ENCODE measurements at regions not wholly inside any gene's neighbourhood (a gene's known extent, or its start where the extent isn't known, plus 50 kb on each side); places are given as distances from the start of the nearest gene placed in this dataset.

GRCh38 chr18:45282101-45282812 is 333.0 kb upstream of the SLC14A2 start:
- no peak overlapping the region for H3K9ac ChIP-seq
- DNase-seq: no peak
- H3K4me3 ChIP-seq (ENCODE audit: low read depth in 2 of 2, low read length in 1 of 2): no peak overlapping the region
- no peak overlapping the region for H3K27ac ChIP-seq (ENCODE audit: low read depth in 2 of 2, low read length in 1 of 2)
- TF ChIP-seq SMC3 (IDR thresholded peaks at IDR 0.05; ENCODE audit: low read depth, low read length) (no peak), TCF12 (IDR thresholded peaks at IDR 0.05) (no peak), SIN3A (IDR thresholded peaks at IDR 0.05; ENCODE audit: borderline replicate concordance, low read depth, low read length) (no peak)
- no peaks in the 10 kb centered on the region for H3K9me2 ChIP-seq
- no peaks in the 10 kb centered on the region for H3K9me3 ChIP-seq
- POLR2A ChIA-PET: no interaction called here
- no peaks in the 10 kb centered on the region for H3K27me3 ChIP-seq (ENCODE audit: insufficient read depth)
- no peaks in the 10 kb centered on the region for H3K79me2 ChIP-seq (ENCODE audit: insufficient read depth)
- CTCF ChIA-PET: interaction anchor here (0.9 to 1.1 kb wide), 2 partner anchors 15 to 102 kb away, joined by 3 to 6 read pairs; no protein-coding TSS in a partner anchor
- no peaks in the 10 kb centered on the region for H3F3A ChIP-seq (replicated peaks; ENCODE audit: insufficient read depth)
- 63% methylated on average over 4 of the region's 5 CpGs for WGBS (ENCODE audit: low lambda C conversion rate)
- H3K36me3 ChIP-seq (replicated peaks in 1 of 2; ENCODE audit: control insufficient read depth in 1 of 2, insufficient read depth in 2 of 2, low read length in 1 of 2): no peaks in the 10 kb centered on the region
- no peak overlapping the region for H3K4me2 ChIP-seq
- no peaks in the 10 kb centered on the region for H3K4me1 ChIP-seq (ENCODE audit: control insufficient read depth in 1 of 2, insufficient read depth in 2 of 2, low read depth in 1 of 2, low read length in 1 of 2)
- no peaks in the 10 kb centered on the region for H4K20me1 ChIP-seq (ENCODE audit: insufficient read depth)
- H2AFZ ChIP-seq (ENCODE audit: low read depth): no peak overlapping the region

GRCh38 chr18:45284174-45284573 is 331.1 kb upstream of the SLC14A2 start:
- Histone ChIP-seq H3K27me3 (ENCODE audit: insufficient read depth) (no peaks in the 10 kb centered on the region), H3K9me3 (no peaks in the 10 kb centered on the region), H3F3A (replicated peaks; ENCODE audit: insufficient read depth) (no peaks in the 10 kb centered on the region), H2AFZ (ENCODE audit: low read depth) (no peak overlapping the region), H3K4me1 (ENCODE audit: control insufficient read depth in 1 of 2, insufficient read depth in 2 of 2, low read depth in 1 of 2, low read length in 1 of 2) (no peaks in the 10 kb centered on the region), H3K4me2 (no peak overlapping the region), H3K9ac (no peak overlapping the region), H4K20me1 (ENCODE audit: insufficient read depth) (no peaks in the 10 kb centered on the region), H3K27ac (ENCODE audit: low read depth in 2 of 2, low read length in 1 of 2) (no peak overlapping the region), H3K4me3 (ENCODE audit: low read depth in 2 of 2, low read length in 1 of 2) (no peak overlapping the region), H3K79me2 (ENCODE audit: insufficient read depth) (no peaks in the 10 kb centered on the region), H3K36me3 (replicated peaks in 1 of 2; ENCODE audit: control insufficient read depth in 1 of 2, insufficient read depth in 2 of 2, low read length in 1 of 2) (no peaks in the 10 kb centered on the region), H3K9me2 (no peaks in the 10 kb centered on the region)
- CTCF ChIA-PET: interaction anchor here (0.8 to 2.7 kb wide), 3 partner anchors 8 to 100 kb away, joined by 3 to 9 read pairs (median 4); no protein-coding TSS in a partner anchor
- WGBS (ENCODE audit: low lambda C conversion rate): 97% methylated on average over 2 of the region's 2 CpGs
- TF ChIP-seq RAD21 (IDR thresholded peaks at IDR 0.05; ENCODE audit: low read length) (no peak), FOXJ3 (CRISPR knock-in tag; IDR thresholded peaks at IDR 0.05) (no peak), TAF1 (IDR thresholded peaks at IDR 0.05; ENCODE audit: borderline replicate concordance, low read depth, low read length) (no peak)
- no peak for DNase-seq
- POLR2A ChIA-PET: no interaction called here

- TF ChIP-seq NFIC (IDR thresholded peaks at IDR 0.05; ENCODE audit: borderline replicate concordance): no peak
- TF ChIP-seq NRF1 (IDR thresholded peaks at IDR 0.05; ENCODE audit: low read depth, low read length): no peak
- TF ChIP-seq SIN3A (IDR thresholded peaks at IDR 0.05; ENCODE audit: borderline replicate concordance, low read depth, low read length): no peak
- TF ChIP-seq FOSL2 (IDR thresholded peaks at IDR 0.05; ENCODE audit: borderline replicate concordance, low read depth): no peak
- TF ChIP-seq CHD2 (IDR thresholded peaks at IDR 0.05; ENCODE audit: low read length, partially characterized antibody): no peak
- no peak for TF ChIP-seq GABPA (IDR thresholded peaks at IDR 0.05; ENCODE audit: low read depth)
- no peak for TF ChIP-seq YY1 (IDR thresholded peaks at IDR 0.05; ENCODE audit: low read depth)
- TF ChIP-seq POLR2AphosphoS5 (IDR thresholded peaks at IDR 0.05; ENCODE audit: low read depth, low read length): no peak
- no peak for TF ChIP-seq GATA2 (CRISPR knock-in tag; IDR thresholded peaks at IDR 0.05)
- TF ChIP-seq ELF1 (IDR thresholded peaks at IDR 0.05): no peak
- TF ChIP-seq RCOR1 (IDR thresholded peaks at IDR 0.05; ENCODE audit: low read length): no peak
- TF ChIP-seq FOXM1 (IDR thresholded peaks at IDR 0.05; ENCODE audit: low read depth): no peak
- no peak for TF ChIP-seq EZH2phosphoT487 (IDR thresholded peaks at IDR 0.05; ENCODE audit: borderline replicate concordance, low read depth)
- no peak for TF ChIP-seq PBX3 (IDR thresholded peaks at IDR 0.05)
- no peak for TF ChIP-seq REST (IDR thresholded peaks at IDR 0.05; ENCODE audit: low read depth, low read length)
Observed at GRCh38 chr18:45284851-45285250, 330.4 kb upstream of the SLC14A2 start.

More at GRCh38 chr18:45284851-45285250, 330.4 kb upstream of the SLC14A2 start:
- DNase-seq: no peak
- H3K4me2 ChIP-seq: no peak overlapping the region
- ChIA-PET CTCF (interaction anchor here (1.4 to 2.7 kb wide), 3 partner anchors 10 to 99 kb away, joined by 3 to 9 read pairs (median 7); no protein-coding TSS in a partner anchor), POLR2A (interaction anchor here (0.6 kb wide), 1 partner anchor 302 kb away, joined by 3 read pairs; no protein-coding TSS in a partner anchor)
- no peaks in the 10 kb centered on the region for H3K79me2 ChIP-seq (ENCODE audit: insufficient read depth)
- no peaks in the 10 kb centered on the region for H3K4me1 ChIP-seq (ENCODE audit: control insufficient read depth in 1 of 2, insufficient read depth in 2 of 2, low read depth in 1 of 2, low read length in 1 of 2)
- H3K27ac ChIP-seq (ENCODE audit: low read depth in 2 of 2, low read length in 1 of 2): no peak overlapping the region
- H4K20me1 ChIP-seq (ENCODE audit: insufficient read depth): no peaks in the 10 kb centered on the region
- H3K9me2 ChIP-seq: no peaks in the 10 kb centered on the region
- H3K9me3 ChIP-seq: no peaks in the 10 kb centered on the region
- no peak overlapping the region for H2AFZ ChIP-seq (ENCODE audit: low read depth)
- no peaks in the 10 kb centered on the region for H3K36me3 ChIP-seq (replicated peaks in 1 of 2; ENCODE audit: control insufficient read depth in 1 of 2, insufficient read depth in 2 of 2, low read length in 1 of 2)
- H3K27me3 ChIP-seq (ENCODE audit: insufficient read depth): no peaks in the 10 kb centered on the region
- no peak overlapping the region for H3K4me3 ChIP-seq (ENCODE audit: low read depth in 2 of 2, low read length in 1 of 2)
- H3K9ac ChIP-seq: no peak overlapping the region
- H3F3A ChIP-seq (replicated peaks; ENCODE audit: insufficient read depth): no peaks in the 10 kb centered on the region

All from SK-N-SH (cell line).